Hematopoietic multipotent progenitor cell treated with erythropoietin and hydrocortisone succinate and interleukin-3 and kit ligand, for 8 days (in vitro differentiated cells): ENCODE measurements at regions not wholly inside any gene's neighbourhood (a gene's known extent, or its start where the extent isn't known, plus 50 kb on each side); places are given as distances from the start of the nearest gene placed in this dataset.
A peak's percentile ranks its signal among the peaks of the same experiment; 100 is the strongest.

Experiments used
- DNase-seq: peaks from one replicate; pipeline ENCODE4 v3.0.0-alpha.2; 2015

DNA sequence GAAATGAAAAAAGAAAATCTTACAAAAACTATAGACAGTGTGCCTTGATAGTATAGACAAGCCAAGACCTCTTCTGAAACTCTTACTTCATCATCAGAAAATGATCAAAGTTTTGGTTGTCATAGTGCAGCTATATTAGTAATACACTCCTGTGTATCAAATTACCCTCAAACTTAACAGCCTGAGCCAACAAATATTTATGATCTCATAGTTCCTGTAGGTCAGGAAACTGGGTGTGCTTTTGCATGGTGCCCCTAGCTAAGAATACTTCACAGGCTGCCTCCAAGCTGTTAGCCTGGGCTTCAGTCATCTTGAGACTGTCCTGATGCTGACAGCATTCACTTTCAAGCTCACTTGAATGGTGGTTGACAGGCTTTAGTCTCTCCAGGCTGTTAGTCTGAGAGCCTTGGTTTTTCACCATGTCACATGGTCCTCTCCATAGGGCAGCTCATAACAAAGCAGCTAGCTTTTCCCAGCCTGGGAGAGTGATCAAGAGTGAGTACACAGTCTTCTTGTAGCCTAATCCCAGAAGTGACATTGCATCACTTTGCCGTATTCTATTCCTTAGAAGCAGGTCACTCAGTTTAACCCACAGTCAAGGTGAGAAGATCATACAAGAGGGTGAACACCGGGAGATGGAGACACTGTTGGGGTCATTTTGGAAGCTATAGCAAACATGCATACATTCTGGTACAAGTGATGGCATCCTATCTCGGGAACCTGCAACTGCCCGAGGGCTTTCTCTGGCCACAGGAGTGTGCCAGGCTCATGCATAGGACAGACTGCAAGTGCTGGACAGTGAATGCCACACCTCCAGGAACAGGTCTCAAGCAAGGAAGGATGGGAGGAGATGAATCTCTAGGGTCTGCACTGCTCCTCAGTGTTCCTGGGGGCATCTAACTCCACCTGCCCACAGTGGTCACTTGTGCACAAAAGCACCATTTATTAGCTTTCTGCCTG, 173.4 kb upstream of the CADPS start:
- DNase-seq = no peak

DNA sequence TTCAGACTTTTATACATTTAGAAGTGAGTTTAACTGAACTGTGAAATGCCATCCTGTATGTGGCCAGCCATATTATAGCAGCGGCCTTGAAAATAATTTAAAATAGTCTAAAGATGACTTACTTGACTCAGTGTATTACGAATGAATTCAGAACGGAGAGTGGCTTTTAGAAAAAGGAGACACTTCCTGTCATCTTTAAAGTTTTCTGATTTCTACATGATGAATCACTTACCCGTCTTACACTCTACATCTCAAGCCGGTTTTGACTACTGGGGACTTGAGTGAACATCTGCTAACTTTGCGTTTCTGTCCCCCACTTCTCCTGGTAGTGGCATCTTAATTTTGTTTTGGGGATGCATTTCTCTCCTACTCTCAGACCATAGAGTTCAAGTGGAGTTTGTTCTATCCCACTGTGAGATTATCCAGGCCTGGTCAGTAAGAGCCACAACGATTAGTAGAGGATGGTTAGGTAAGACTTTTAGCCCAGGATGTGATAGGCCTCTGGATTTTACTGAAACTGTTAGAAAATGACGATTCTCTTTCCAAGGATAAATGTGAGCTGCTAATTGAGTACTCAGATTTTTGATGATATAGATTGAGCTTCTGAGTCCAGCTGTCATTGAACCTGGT, 175.4 kb upstream of the CADPS start:
- DNase-seq = no peak

DNA sequence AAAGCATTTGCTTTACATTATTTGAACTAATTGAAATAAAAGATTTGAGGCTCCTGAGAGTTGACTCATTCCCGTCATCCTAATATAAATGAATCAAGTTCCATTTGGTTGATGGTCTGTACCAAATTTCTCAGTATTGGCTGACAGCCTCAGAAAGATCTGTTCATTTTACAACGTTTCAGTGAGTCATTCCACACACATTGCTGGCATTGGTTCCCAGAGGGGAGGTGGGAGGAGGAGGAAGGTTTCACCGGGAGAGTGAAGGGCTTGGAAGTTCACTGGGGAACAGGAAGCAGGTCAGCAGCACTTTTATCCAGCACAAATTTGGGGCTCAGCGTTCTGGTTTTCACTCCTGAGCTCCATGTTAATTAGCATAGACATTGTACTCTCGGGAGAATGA, 176.7 kb upstream of the CADPS start:
- DNase-seq = no peak

DNA sequence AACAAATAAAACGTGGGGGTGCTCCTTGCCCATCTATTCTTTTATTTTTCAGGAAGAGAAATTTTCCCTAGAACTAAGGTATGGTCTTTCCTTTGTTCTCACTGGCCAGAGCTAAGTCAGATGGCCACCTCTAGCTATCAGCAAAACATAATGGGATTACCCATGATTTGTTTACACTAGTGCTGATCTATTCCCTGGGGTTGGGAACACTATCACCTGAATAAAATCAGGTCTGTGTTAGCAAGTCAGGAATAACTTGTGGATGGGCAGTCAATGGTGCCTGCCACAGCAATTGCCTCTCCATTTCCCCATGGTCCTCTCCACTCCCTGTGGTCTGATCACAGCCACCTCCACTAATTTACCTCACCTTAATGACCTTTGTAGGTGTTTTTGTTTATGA, 181.7 kb upstream of the CADPS start:
- DNase-seq = no peak

DNA sequence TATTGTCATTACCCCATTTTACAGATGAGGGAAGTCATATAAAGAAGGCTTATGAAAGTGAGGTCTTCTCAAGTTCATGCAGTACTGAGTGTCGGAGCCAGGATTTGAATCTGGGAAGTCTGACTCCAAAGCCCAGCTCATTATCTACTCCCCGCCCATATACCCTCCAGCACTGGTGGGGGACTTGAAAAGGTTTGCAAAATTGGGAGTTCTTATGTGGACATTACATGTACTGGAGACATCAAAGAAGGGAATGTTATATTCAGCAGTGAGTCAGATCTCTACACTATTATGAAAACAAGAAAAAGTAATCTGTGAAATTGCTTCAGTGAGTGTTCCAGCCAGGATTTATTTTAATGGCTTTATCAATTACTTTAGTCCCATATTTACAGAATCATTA, 185.2 kb upstream of the CADPS start:
- no peak for DNase-seq

DNA sequence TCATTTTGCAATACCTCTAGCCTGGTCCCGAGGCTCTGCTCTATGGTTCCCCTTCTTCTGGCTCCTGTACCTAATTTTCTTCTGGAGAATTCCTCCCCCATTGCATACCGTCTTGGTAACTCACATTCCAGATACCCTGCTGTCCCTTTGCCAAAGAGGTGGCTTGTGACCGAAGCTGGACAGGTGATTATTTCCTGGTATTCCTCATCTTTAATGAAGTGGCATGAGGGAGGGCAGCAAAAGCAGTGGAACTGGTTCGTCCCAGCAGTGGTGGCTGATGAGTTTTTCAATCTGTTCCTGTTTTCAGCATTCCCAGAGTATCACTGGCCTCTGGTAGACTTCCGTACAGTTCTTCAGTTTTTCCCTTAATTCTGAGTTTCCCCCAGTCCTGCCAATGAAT, 186.2 kb upstream of the CADPS start:
- DNase-seq = no peak

DNA sequence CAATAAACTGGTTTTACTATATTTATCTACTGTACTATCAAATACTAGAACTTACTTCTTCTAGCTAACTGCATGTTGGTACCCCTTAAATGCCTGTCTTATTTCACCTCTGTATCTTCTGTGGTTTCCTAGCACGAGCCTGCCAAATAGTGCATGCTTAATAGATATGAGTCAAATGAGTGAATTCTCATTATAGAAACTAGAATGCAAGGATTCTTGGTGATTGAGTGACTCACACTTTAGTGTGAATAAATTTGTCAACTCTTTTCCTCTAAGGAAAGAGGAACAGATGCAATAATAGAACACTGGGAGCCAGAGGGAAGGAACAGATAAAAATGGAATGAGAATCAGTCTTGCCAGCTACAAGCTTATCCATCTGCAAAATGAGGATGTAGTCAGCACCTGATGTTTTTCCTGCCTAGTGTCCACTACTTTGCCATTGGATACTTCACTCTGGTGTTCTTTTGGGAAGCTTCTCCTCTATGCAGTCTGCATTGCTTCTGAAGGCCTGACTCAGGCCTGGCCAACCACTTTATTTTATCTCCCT, 189.1 kb upstream of the CADPS start:
- no peak for DNase-seq

DNA sequence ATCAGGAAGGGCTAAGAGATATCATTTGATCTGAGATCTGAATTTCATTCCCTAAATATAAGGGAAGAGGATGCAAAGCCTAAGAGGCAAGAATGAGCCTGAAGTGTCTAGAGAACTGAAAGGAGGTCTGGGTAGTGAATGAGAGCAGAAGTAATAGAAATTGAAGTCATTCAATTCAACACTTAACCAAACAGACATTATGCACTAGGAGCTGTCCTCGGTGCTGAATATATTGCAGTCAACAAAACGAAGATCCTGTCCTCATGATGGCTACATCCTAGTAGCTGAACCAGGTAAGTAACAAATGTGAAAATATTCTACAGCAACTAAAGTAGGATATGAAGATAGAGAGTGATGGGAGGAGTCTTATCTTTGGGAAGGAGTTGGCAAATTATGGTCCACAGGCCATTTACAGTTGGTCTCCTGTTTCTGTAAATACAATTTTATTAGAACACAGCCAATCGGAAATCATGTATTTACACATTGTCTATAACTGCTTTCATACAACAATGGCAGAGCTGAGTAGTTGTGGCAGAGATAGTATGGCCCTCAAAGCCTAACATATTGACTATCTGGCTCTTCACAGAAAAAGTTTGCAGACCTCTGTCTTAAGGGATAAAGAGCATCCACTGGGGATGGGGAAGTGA, 192.9 kb upstream of the CADPS start:
- DNase-seq = peak; percentile 41

DNA sequence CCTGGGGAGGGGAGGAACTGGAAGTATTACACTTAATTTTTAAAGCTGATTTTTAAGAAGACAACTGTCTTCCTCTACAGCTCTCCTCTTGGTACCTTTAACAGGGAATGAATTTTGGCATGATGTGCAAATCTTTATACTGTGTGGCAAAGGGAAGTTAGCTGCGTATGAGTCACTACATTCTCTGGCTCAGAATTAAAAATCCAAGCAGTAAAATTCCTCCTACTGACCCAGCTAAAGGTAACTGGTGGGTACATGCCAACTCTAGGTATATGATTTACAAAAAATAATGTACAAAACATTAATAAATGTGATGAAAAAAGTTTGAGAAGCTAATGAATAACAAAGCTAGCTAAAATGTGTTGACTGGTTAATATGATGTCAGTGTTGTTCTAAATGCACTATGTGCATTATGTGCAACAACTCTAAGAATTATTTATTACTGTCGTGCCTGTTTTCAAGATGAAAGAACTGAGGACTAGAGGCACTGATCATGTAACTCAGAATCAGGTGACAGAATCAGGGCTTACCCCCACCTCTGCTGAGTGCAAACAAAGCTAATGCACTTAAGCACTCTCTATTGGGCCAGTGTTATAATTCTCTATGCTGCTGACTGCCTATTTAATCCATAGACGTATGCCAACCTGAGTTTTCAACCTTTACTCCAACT, 194.7 kb upstream of the CADPS start:
- DNase-seq = no peak

DNA sequence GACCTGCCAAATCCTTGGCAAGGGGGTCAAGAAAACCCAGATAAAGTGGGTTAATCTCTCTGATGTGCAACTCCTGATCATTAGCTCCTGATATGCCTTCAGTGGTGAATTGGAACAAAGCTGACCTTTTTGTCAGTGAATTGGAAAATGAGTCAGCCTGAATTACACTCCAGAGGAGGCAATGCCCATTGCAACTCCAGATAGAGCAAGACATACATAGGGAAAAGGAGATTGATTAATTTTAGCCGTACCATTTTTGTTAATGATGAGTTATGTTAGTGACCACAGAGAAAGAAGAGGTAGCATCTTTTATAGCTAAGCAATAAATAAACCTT, 195.2 kb upstream of the CADPS start:
- DNase-seq = no peak

DNA sequence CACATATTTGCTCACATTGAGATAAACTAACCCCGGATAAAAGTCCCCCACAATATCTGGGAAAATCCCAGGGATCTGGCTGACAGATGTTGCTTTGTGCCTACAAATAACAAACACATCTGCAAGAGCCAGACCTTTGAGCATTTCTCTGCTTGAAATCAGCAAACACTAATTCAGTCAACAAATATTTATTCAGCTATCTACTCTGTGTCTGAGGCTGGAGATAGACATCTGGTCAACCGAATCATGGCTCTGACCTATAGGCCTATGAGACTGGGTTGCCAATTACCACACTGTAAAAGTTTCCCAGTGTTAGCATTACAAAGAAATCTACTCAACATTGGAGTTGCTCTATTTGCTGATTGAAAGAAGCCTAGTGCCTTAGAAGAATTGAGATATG, 201.1 kb upstream of the CADPS start:
- DNase-seq = no peak

DNA sequence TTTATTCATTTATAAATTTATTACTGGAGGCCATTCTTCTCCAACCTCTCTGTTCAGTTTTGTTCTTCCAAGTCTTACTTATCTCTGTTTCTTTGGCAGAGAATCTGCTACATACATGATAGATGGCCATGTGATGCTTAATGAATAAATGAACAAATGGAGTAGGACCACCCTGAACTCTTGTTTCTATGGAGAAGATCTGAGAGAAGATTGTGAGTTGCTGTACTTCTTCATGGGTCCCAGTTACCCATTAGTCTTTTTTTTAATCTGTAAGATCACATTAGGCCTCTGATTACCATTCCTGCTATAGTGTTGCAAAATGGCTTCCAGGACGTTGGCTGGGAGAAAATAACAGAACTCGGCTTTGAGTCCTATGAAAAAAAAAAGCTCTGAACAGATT, 191.9 kb upstream of the SYNPR start:
- no peak for DNase-seq

DNA sequence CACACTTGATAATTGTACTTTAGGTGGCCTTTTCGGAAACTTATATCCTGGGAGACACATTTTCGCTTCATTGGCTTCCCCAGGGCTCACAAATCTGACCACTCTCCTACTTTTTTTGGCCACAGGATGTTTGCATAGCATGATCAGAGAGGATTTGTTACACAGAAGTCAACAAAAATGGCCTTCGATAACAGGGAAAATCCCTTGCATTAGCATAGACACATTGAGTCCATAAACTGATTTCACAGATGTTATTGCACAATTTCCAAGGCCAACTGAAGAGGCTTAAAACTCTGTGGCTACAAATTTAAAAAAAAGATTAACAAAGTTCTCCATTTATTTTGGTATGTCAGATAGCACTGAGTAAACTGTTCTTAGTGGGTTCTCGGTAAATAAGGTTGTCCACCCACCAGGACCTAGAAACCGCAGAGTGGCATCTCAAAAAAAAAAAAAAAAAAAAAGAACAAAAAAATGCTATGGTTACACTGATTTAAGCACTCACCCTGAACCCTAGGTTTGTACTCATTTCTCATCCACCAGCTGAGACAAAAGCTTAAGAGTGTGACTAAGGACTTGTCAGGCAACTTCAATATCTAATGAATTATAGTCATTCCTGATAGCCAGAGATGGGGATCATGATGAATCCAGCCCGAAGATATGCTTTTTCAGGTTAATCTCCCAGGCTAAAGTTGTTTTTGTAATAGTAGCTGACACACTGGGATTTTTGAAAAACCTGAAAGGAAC, 188.9 kb upstream of the SYNPR start:
- no peak for DNase-seq

DNA sequence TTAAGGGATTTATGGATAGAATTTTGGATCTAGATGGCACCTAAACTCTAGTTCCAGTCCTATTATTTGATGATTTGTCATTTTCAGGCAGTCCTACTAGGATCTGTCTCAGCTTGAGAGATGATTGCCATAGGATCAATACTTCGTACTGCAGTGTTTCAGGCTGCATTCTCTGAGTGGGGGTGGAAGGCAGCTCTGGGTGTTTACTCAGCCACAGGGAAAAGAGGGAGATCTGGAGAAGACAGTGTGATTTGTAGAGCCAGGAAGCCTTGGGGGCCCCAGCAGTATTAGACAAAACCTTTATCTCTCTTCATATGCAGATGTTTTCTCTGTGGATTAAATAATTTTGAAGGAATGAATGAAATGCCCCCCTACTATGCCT, 188.4 kb upstream of the SYNPR start:
- no peak for DNase-seq

DNA sequence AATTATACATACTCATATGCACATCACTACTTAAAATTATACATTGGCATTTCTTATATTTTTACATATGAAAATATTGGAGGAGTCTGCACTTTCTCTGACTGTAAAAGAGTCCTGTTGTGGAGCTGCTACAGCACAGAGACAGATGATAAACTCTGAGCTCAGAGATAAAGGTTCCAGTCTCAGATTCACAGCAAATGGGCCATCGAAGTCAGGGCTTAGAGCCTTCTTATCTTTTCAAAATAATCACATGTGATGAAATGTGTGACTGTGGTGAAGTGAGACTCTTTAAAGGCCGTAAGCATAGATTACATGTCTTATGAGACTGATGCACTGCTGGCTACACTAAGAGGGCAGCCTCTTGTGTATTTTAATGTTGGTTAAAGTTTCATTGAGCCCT, 187.5 kb upstream of the SYNPR start:
- no peak for DNase-seq

DNA sequence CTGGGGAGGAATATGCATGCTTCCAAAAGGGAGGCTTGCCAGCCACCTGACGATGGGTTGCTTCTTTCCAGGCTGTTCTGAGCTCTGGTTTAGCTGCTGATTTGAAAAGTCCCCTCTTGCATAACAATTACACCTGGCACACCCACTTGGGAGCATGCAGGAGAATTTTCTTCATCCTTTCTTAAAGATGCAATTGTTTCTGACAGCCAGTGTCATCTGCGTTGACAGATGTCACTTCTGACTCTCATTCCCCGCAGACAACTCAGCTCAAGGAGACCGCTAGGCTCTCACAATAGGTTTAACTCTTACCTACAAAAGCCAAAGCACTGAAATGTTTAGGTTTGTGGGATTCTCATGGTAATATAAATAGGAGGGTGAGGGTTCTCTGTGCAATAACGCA, 185.6 kb upstream of the SYNPR start:
- DNase-seq = no peak

DNA sequence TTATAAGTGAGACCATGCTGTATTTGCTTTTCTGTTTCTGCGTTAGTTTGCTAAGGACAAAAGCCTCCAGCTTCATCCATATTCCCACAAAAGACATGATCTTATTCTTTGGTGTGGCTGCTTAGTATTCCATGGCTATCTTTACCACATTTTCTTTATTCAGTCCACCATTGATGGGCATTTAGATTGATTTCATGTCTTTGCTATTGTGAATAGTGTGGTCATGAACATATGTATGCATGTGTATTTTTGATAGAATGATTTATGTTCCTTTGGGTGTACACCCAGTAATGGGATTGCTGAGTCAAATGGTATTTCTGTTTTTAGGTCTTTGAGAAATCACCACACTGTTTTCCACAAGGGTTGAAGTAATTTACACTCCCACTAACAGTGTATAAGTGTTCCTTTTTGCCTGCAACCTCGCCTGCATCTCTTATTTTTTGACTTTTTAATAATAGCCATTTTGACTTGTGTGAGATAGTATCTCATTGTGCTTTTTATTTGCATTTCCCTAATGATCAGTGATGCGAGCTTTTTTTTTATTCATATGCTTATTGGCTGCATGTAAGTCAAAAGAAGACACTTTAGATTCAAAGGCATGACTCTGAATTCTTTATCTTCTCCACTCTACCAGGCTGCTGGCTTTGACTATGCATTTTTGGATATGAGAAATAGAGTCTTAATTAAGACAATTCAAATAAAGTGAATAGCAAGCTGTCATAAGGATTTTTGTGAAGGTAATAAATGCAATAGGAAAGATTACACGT, 183.3 kb upstream of the SYNPR start:
- no peak for DNase-seq

DNA sequence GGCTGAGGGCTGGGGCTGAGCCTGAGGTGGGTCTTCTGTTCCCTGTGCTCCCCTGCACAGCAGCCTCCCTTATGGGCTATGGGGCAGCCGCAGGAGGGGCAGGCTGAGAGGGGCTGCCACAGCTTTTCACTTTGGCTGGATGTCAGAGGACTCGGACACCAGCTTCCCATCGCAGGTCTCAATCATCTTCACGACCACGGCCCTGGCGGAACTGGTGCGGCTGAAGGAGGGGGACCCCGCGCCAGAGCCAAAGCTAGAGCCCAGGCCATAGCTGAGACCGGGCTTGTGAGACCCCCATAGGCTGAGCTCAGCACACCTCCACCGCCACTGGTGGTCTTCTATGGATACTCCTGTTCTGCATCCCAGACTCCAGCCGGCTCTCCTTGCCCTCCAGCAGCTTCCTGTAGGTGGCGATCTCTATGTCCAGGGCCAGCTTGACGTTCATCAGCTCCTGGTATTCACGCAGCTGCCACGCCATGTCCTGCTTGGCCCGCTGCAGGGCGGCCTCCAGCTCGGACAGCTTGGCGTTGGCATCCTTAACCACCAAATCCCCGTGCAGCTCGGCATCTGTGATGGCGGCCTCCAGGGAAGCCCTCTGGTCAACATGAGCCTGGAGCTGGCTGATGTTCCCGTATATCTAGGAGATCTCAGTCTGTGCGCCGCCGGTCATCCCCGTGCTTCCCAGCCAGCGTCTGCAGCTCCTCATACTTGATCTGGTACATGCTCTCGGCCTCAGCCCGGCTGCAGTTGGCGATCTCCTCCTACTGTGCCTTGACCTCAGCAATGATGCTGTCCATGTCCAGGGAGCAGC, 181.7 kb upstream of the SYNPR start:
- DNase-seq = no peak

DNA sequence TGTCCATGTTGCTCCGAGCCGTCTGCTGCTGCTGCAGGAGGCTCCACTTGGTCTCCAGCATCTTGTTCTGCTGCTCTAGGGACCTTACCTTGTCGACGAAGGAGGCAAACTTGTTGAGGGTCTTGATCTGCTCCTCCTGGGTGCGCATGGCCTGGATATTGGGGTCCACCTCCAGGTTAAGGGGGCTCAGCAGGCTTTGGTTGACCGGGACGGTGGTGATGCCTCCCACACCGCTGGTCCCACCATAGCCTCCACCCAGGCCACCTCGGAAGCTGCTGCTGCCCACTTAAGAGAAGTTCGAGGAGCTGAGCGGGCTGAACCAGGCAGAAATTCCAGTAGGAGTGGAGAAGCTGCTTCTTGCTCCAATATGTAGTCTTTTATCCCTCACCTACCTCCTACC, 180.7 kb upstream of the SYNPR start:
- no peak for DNase-seq

DNA sequence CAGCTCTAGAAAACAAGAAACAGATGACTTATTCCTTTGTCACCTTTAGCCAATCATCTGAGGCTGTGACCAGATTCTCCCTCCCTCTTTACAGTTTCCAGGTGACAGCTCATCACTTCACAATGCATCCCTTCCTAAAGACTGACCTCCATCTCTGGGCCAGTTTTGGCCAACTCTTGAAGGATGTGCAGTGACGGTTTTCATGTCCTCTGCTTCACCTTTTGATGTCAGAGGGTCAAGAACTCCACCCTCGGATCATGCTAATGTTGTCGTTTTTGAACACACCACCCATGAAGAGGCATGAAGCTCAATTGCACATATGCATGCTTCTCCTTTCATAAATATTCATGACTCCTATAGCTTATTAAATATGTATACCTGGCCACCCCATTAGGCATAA, 161.2 kb upstream of the SYNPR start:
- DNase-seq = no peak

DNA sequence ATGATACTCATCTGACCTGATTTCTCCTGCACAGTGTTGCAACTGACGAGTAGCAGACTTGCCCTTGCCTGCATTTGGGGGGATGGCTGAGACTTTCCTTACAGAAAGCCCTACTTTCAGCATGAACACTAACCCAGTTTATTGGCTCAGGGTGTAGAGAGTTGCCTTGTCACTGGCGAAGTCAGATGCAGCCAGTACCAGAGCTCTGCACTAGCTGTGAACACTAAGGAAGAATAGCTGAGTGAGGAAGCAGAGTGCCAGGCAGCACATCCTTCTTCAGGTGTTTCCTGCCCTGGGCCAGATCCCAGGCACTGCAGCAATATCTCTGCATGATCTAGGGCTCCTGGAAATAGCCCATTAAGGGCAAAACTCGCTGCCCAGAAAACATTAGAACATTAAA, 154.0 kb upstream of the SYNPR start:
- DNase-seq = no peak
